ENCODE measurements at regions not wholly inside any gene's neighbourhood (a gene's known extent, or its start where the extent isn't known, plus 50 kb on each side); places are given as distances from the start of the nearest gene placed in this dataset.
A peak's percentile ranks its signal among the peaks of the same experiment; 100 is the strongest.

- H3K27ac ChIP-seq (ENCODE audit: low read depth), result no peak overlapping the region
- H3K4me1 Mint-ChIP-seq, result peaks cover 22% of the 10 kb centered on the region
- H3K4me3 Mint-ChIP-seq, result no peak overlapping the region
- H3K4me1 ChIP-seq (ENCODE audit: insufficient read depth), result peaks cover 16% of the 10 kb centered on the region
- no peaks in the 10 kb centered on the region for H3K27me3 ChIP-seq (ENCODE audit: insufficient read depth)
- no peaks in the 10 kb centered on the region for H3K36me3 ChIP-seq (ENCODE audit: insufficient read depth)
- H4K20me1 ChIP-seq (replicated peaks; ENCODE audit: insufficient read depth), result no peaks in the 10 kb centered on the region
- peaks cover 3% of the 10 kb centered on the region; the same call in 1 of the 2 replicates for H3K9me2 ChIP-seq (ENCODE audit: insufficient read depth)
- no peaks in the 10 kb centered on the region for H3K9me3 Mint-ChIP-seq
- no peaks in the 10 kb centered on the region for H3F3A ChIP-seq (replicated peaks; ENCODE audit: low read depth)
- DNase-seq (ENCODE audit: low spot score) (peak; percentile 73), ATAC-seq (peak; percentile 77)
- no peaks in the 10 kb centered on the region for H3K36me3 Mint-ChIP-seq (ENCODE audit: low read depth)
- no peak overlapping the region for H3K27ac Mint-ChIP-seq
- peaks cover 4% of the 10 kb centered on the region for H3K27me3 Mint-ChIP-seq (ENCODE audit: insufficient read depth, low read depth, poor library complexity)
- H3K79me2 ChIP-seq (replicated peaks; ENCODE audit: insufficient read depth), result no peaks in the 10 kb centered on the region
- H2AFZ ChIP-seq, result peak overlapping the region; percentile 45; the same call in 1 of the 2 replicates
- peak overlapping the region; percentile 56 for H3K4me2 ChIP-seq
- TF ChIP-seq CREB1 (CRISPR knock-in tag; IDR thresholded peaks at IDR 0.05; ENCODE audit: low read depth), result 0 out of 2 replicates have a peak, but pooled peaks have one; percentile 20
- TF ChIP-seq, protein P1, sequence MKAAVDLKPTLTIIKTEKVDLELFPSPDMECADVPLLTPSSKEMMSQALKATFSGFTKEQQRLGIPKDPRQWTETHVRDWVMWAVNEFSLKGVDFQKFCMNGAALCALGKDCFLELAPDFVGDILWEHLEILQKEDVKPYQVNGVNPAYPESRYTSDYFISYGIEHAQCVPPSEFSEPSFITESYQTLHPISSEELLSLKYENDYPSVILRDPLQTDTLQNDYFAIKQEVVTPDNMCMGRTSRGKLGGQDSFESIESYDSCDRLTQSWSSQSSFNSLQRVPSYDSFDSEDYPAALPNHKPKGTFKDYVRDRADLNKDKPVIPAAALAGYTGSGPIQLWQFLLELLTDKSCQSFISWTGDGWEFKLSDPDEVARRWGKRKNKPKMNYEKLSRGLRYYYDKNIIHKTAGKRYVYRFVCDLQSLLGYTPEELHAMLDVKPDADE (IDR thresholded peaks at IDR 0.05), result no peak
- no peak for TF ChIP-seq EZH2phosphoT487 (IDR thresholded peaks at IDR 0.05; ENCODE audit: unreplicated experiment)
- TF ChIP-seq ZNF462 (CRISPR knock-in tag; IDR thresholded peaks at IDR 0.05), result peak; percentile 58; the same call in 1 of the 2 replicates
- no peak overlapping the region for H3K4me3 ChIP-seq
Observed at GRCh38 chr11:115612046-115612730, 108.0 kb upstream of the CADM1 start.
